ENCODE measurements at regions not wholly inside any gene's neighbourhood (a gene's known extent, or its start where the extent isn't known, plus 50 kb on each side); places are given as distances from the start of the nearest gene placed in this dataset.
"Not testable (repeated sequence)": the region's sequence is repeated elsewhere in the genome, so short reads cannot be mapped to it uniquely, and the experiment has no call there.

- BruUV-seq (replicated peaks) = no TSS peak
- Histone ChIP-seq H3K27me3 (ENCODE audit: control insufficient read depth, insufficient read depth, low read length) (peaks cover 9% of the 10 kb centered on the region), H3K4me3 (ENCODE audit: low read depth in 2 of 2, low read length in 2 of 2) (no peak overlapping the region), H3K27ac (ENCODE audit: low read length) (no peak overlapping the region), H3K36me3 (ENCODE audit: control insufficient read depth, insufficient read depth, low read length) (no peaks in the 10 kb centered on the region), H3K4me1 (ENCODE audit: control insufficient read depth, insufficient read depth, low read length) (no peaks in the 10 kb centered on the region), H3K9me3 (ENCODE audit: control insufficient read depth, insufficient read depth, low read depth, low read length) (no peaks in the 10 kb centered on the region)
- DNase-seq (ENCODE audit: low read depth, low spot score) (no peak), ATAC-seq (no peak)
- intact Hi-C loops (cut with micrococcal nuclease; ENCODE audit: unreplicated experiment) (no loop called here), in situ Hi-C loops (cut with HindIII; ENCODE audit: low pct_unique_long_range_greater_than_20kb, low sequenced_read_pairs) (no loop called here)
- ChIA-PET POLR2A (no interaction called here), CTCF (no interaction called here)
- TF ChIP-seq TCF7L2 (IDR thresholded peaks at IDR 0.05; ENCODE audit: low read depth, low read length) = no peak
- TF ChIP-seq SIN3A (IDR thresholded peaks at IDR 0.05; ENCODE audit: borderline replicate concordance, insufficient read depth, low read depth, low read length) = no peak
- TF ChIP-seq POLR2AphosphoS5 (IDR thresholded peaks at IDR 0.05; ENCODE audit: low read depth, low read length) = no peak
- TF ChIP-seq REST (IDR thresholded peaks at IDR 0.05; ENCODE audit: insufficient read depth in 1 of 2, low read depth in 2 of 2, low read length in 1 of 2) = no peak
- no peak for TF ChIP-seq CTCF (IDR thresholded peaks at IDR 0.05)
Measured at GRCh38 chr7:112584290-112584689, 103.5 kb downstream of the LSMEM1 start.

- CTCF ChIA-PET = no interaction called here
- no TSS peak for BruUV-seq (replicated peaks)
- POLR2A ChIA-PET = no interaction called here
- ATAC-seq = no peak
- no peak for TF ChIP-seq REST (IDR thresholded peaks at IDR 0.05; ENCODE audit: insufficient read depth in 1 of 2, low read depth in 2 of 2, low read length in 1 of 2)
- TF ChIP-seq CTCF (IDR thresholded peaks at IDR 0.05) = no peak
- TF ChIP-seq SIN3A (IDR thresholded peaks at IDR 0.05; ENCODE audit: borderline replicate concordance, insufficient read depth, low read depth, low read length) = no peak
- TF ChIP-seq TCF7L2 (IDR thresholded peaks at IDR 0.05; ENCODE audit: low read depth, low read length) = no peak
- TF ChIP-seq POLR2AphosphoS5 (IDR thresholded peaks at IDR 0.05; ENCODE audit: low read depth, low read length) = no peak
- in situ Hi-C loops (cut with HindIII; ENCODE audit: low pct_unique_long_range_greater_than_20kb, low sequenced_read_pairs) (no loop called here), intact Hi-C loops (cut with micrococcal nuclease; ENCODE audit: unreplicated experiment) (no loop called here)
- H3K9me3 ChIP-seq (ENCODE audit: control insufficient read depth, insufficient read depth, low read depth, low read length) = no peaks in the 10 kb centered on the region
- H3K4me1 ChIP-seq (ENCODE audit: control insufficient read depth, insufficient read depth, low read length) = no peaks in the 10 kb centered on the region
- H3K27me3 ChIP-seq (ENCODE audit: control insufficient read depth, insufficient read depth, low read length) = peaks cover 9% of the 10 kb centered on the region
- no peak for DNase-seq (ENCODE audit: low read depth, low spot score)
- H3K27ac ChIP-seq (ENCODE audit: low read length) = no peak overlapping the region
- H3K4me3 ChIP-seq (ENCODE audit: low read depth in 2 of 2, low read length in 2 of 2) = no peak overlapping the region
- H3K36me3 ChIP-seq (ENCODE audit: control insufficient read depth, insufficient read depth, low read length) = no peaks in the 10 kb centered on the region
Measured at GRCh38 chr7:112587504-112587903, 106.7 kb downstream of the LSMEM1 start.

DNA sequence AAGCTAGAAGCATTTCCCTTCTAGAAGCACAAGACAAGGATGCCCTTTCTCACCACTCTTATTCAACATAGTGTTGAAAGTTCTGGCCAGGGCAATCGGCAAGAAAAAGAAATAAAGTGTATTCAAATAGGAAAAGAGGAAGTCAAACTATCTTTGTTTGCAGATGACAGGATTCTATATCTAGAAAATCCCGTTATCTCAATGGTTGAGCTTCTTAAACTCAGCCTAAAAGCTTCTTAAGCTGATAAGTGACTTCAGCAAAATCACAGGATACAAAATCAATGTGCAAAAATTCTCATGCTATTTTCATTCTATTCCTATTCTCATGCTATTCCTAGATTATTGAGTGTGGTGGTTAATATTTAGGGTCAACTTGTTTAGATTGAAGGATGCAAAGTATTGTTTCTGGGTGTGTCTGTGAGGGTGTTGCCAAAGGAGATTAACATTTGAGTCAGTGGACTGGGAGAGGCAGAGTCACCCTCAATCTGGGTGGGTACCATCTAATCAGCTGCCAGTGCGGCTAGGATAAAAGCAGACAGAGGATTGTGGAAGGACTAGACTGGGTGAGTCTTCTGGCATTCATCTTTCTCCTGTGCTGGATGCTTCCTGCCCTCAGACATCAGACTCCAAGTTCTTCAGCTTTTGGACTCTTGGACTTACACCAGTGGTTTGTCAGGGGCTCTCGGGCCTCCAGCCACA is 111.9 kb downstream of the LSMEM1 start:
- POLR2A ChIA-PET; ATAC-seq; H3K9me3 ChIP-seq (ENCODE audit: control insufficient read depth, insufficient read depth, low read depth, low read length); H3K36me3 ChIP-seq (ENCODE audit: control insufficient read depth, insufficient read depth, low read length); intact Hi-C loops (cut with micrococcal nuclease; ENCODE audit: unreplicated experiment); H3K4me1 ChIP-seq (ENCODE audit: control insufficient read depth, insufficient read depth, low read length); H3K27me3 ChIP-seq (ENCODE audit: control insufficient read depth, insufficient read depth, low read length); H3K4me3 ChIP-seq (ENCODE audit: low read depth in 2 of 2, low read length in 2 of 2); BruUV-seq (replicated peaks); CTCF ChIA-PET; DNase-seq (ENCODE audit: low read depth, low spot score); H3K27ac ChIP-seq (ENCODE audit: low read length); in situ Hi-C loops (cut with HindIII; ENCODE audit: low pct_unique_long_range_greater_than_20kb, low sequenced_read_pairs): not testable (repeated sequence)

All from Panc1 (cell line).